ENCODE measurements at regions not wholly inside any gene's neighbourhood (a gene's known extent, or its start where the extent isn't known, plus 50 kb on each side); places are given as distances from the start of the nearest gene placed in this dataset.

DNA sequence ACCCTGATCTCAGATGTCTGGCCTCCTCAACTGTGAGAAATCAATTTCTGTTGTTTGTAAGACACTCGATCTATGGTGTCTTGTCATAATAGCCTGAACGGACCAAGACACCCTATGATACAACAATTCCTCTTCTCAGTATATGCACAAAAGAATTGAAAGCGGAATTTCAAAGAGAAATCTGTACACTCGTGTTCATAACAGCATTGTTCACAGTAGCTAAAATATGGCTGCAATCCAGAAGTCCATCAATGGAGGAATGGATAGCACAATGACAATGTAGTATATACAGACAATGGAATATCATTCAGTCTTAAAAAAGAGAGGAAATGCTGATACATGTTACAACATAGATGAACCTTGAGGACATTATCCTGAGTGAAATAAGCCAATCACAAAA is 354.6 kb downstream of the SFMBT2 start:
- no peaks in the 10 kb centered on the region for H3K4me1 ChIP-seq (ENCODE audit: insufficient read depth, low read length)
- DNase-seq (ENCODE audit: low spot score) (no peak), ATAC-seq (no peak), FAIRE-seq (no peak)
- POLR2A ChIA-PET, result no interaction called here
- H3K27me3 ChIP-seq (ENCODE audit: control insufficient read depth in 1 of 2, insufficient read depth in 2 of 2, low read length in 2 of 2), result no peaks in the 10 kb centered on the region
- no peak overlapping the region for H3K4me3 ChIP-seq (replicated peaks in 1 of 3; ENCODE audit: insufficient read depth in 1 of 3, low read depth in 2 of 3, low read length in 3 of 3)
- CTCF ChIA-PET (ENCODE audit: low intra/inter-chr PET ratio, low total read pairs), result no interaction called here
- no peak overlapping the region for H2AFZ ChIP-seq (ENCODE audit: low read length)
- no peaks in the 10 kb centered on the region for H4K20me1 ChIP-seq (ENCODE audit: insufficient read depth, low read length)
- H3K4me2 ChIP-seq (ENCODE audit: low read depth, low read length), result no peak overlapping the region
- no peak overlapping the region for H3K27ac ChIP-seq (ENCODE audit: extremely low read length, insufficient read depth, low read length)
- no peaks in the 10 kb centered on the region for H3K79me2 ChIP-seq (ENCODE audit: insufficient read depth, low read length)
- no TSS peak for BruUV-seq (replicated peaks)
- 2% methylated on average over 4 of the region's 4 CpGs for WGBS (ENCODE audit: low lambda C conversion rate)
- in situ Hi-C loops (cut with HindIII; ENCODE audit: extremely low pct_ligation_motif_present, low pct_unique_long_range_greater_than_20kb) (no loop called here), intact Hi-C loops (cut with micrococcal nuclease; ENCODE audit: unreplicated experiment) (no loop called here)
- no peaks in the 10 kb centered on the region for H3K9me3 ChIP-seq (ENCODE audit: low read length)
- no peaks in the 10 kb centered on the region for H3K36me3 ChIP-seq (replicated peaks in 1 of 2; ENCODE audit: control insufficient read depth in 1 of 2, insufficient read depth in 2 of 2, low read length in 2 of 2)
- no peak for TF ChIP-seq MYPOP (CRISPR knock-in tag; IDR thresholded peaks at IDR 0.05)
- no peak for TF ChIP-seq ZFP36 (IDR thresholded peaks at IDR 0.05; ENCODE audit: borderline replicate concordance, low read depth, low read length, partially characterized antibody)
- TF ChIP-seq, protein P1, sequence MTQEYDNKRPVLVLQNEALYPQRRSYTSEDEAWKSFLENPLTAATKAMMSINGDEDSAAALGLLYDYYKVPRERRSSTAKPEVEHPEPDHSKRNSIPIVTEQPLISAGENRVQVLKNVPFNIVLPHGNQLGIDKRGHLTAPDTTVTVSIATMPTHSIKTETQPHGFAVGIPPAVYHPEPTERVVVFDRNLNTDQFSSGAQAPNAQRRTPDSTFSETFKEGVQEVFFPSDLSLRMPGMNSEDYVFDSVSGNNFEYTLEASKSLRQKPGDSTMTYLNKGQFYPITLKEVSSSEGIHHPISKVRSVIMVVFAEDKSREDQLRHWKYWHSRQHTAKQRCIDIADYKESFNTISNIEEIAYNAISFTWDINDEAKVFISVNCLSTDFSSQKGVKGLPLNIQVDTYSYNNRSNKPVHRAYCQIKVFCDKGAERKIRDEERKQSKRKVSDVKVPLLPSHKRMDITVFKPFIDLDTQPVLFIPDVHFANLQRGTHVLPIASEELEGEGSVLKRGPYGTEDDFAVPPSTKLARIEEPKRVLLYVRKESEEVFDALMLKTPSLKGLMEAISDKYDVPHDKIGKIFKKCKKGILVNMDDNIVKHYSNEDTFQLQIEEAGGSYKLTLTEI (CRISPR knock-in tag; conservative IDR thresholded peaks at IDR 0.05), result no peak
- no peak for TF ChIP-seq PRMT3 (CRISPR knock-in tag; IDR thresholded peaks at IDR 0.05; ENCODE audit: borderline replicate concordance, low read depth)
- no peak for TF ChIP-seq ZFP41 (CRISPR knock-in tag; IDR thresholded peaks at IDR 0.05; ENCODE audit: borderline replicate concordance)
- TF ChIP-seq ZNF672 (CRISPR knock-in tag; IDR thresholded peaks at IDR 0.05), result no peak
- TF ChIP-seq MAFK (conservative IDR thresholded peaks at IDR 0.05 in 1 of 2, IDR thresholded peaks at IDR 0.05 in 1 of 2; ENCODE audit: low read length in 2 of 2), result no peak
- TF ChIP-seq, protein P2, sequence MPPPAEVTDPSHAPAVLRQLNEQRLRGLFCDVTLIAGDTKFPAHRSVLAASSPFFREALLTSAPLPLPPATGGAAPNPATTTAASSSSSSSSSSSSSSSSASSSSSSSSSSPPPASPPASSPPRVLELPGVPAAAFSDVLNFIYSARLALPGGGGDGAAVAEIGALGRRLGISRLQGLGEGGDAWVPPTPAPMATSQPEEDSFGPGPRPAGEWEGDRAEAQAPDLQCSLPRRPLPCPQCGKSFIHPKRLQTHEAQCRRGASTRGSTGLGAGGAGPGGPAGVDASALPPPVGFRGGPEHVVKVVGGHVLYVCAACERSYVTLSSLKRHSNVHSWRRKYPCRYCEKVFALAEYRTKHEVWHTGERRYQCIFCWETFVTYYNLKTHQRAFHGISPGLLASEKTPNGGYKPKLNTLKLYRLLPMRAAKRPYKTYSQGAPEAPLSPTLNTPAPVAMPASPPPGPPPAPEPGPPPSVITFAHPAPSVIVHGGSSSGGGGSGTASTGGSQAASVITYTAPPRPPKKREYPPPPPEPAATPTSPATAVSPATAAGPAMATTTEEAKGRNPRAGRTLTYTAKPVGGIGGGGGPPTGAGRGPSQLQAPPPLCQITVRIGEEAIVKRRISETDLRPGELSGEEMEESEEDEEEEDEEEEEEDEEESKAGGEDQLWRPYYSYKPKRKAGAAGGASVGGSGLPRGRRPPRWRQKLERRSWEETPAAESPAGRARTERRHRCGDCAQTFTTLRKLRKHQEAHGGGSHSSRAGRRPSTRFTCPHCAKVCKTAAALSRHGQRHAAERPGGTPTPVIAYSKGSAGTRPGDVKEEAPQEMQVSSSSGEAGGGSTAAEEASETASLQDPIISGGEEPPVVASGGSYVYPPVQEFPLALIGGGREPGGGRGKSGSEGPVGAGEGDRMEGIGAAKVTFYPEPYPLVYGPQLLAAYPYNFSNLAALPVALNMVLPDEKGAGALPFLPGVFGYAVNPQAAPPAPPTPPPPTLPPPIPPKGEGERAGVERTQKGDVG (CRISPR knock-in tag; IDR thresholded peaks at IDR 0.05; ENCODE audit: borderline replicate concordance), result no peak
- TF ChIP-seq CENPT (CRISPR knock-in tag; IDR thresholded peaks at IDR 0.05; ENCODE audit: low read depth), result no peak
- no peak for TF ChIP-seq EHMT2 (IDR thresholded peaks at IDR 0.05; ENCODE audit: borderline replicate concordance, low read depth, low read length)
- TF ChIP-seq ZNF292 (CRISPR knock-in tag; IDR thresholded peaks at IDR 0.05; ENCODE audit: borderline replicate concordance, low read depth), result no peak
- TF ChIP-seq HOXA3 (CRISPR knock-in tag; IDR thresholded peaks at IDR 0.05), result no peak
- TF ChIP-seq, protein P3, sequence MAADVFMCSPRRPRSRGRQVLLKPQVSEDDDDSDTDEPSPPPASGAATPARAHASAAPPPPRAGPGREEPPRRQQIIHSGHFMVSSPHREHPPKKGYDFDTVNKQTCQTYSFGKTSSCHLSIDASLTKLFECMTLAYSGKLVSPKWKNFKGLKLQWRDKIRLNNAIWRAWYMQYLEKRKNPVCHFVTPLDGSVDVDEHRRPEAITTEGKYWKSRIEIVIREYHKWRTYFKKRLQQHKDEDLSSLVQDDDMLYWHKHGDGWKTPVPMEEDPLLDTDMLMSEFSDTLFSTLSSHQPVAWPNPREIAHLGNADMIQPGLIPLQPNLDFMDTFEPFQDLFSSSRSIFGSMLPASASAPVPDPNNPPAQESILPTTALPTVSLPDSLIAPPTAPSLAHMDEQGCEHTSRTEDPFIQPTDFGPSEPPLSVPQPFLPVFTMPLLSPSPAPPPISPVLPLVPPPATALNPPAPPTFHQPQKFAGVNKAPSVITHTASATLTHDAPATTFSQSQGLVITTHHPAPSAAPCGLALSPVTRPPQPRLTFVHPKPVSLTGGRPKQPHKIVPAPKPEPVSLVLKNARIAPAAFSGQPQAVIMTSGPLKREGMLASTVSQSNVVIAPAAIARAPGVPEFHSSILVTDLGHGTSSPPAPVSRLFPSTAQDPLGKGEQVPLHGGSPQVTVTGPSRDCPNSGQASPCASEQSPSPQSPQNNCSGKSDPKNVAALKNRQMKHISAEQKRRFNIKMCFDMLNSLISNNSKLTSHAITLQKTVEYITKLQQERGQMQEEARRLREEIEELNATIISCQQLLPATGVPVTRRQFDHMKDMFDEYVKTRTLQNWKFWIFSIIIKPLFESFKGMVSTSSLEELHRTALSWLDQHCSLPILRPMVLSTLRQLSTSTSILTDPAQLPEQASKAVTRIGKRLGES (CRISPR knock-in tag; IDR thresholded peaks at IDR 0.05; ENCODE audit: borderline replicate concordance), result no peak
- no peak for TF ChIP-seq ZNF782 (CRISPR knock-in tag; IDR thresholded peaks at IDR 0.05; ENCODE audit: borderline replicate concordance)
- H3K9ac ChIP-seq (ENCODE audit: insufficient read depth, low read depth, low read length), result no peak overlapping the region
